ENCODE measurements at regions not wholly inside any gene's neighbourhood (a gene's known extent, or its start where the extent isn't known, plus 50 kb on each side); places are given as distances from the start of the nearest gene placed in this dataset.
A peak's percentile ranks its signal among the peaks of the same experiment; 100 is the strongest.

- DNase-seq (ENCODE audit: low read depth): peak; percentile 30
These were observed 331.0 kb upstream of the RARB start for GRCh38 chr3:25097023-25097422.

GRCh38 chr3:25099666-25100065 is 328.4 kb upstream of the RARB start:
- no peak for DNase-seq (ENCODE audit: low read depth)

DNA sequence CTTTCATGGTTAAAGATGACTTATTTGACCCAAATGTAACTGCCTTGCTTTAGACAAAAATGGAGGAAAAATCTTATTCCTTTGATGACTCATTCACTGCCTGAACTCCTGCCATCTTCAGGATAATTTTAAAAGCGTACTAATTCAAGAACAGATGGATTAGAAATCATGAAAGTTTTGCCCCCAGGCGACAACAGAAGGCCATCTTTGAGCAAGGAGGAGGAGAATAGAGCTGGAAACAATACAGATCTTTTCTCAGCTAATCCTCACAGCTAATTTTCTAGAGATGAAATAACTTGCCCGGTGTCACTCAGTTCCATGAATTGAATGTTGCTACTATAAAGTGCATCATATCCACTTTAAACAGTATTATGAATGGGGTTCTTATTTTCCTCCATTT is 324.7 kb upstream of the RARB start:
- peak; percentile 40 for DNase-seq (ENCODE audit: low read depth)

- DNase-seq (ENCODE audit: low read depth): no peak
These were observed 320.0 kb upstream of the RARB start for GRCh38 chr3:25107918-25108617.

DNA sequence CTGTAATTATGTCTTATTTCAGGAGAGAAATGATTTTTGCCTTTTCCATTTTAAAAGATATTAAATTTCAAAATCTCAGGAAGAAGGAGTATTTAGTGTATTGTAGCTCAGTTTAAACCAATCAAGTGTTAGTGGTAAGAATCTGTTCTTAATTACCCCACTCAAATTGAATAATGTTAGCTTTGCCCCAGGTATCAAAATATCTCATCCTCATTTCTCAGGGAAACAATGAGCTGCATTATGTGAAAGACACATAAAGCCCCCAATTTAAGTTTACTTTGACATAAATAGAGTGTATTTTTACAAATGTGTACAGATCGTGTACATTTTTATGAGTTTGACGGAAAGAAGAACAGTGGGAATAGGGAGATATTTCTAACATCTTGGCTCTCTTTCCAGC is 317.4 kb upstream of the RARB start:
- DNase-seq (ENCODE audit: low read depth): no peak

- DNase-seq (ENCODE audit: low read depth): no peak
These were observed 314.2 kb upstream of the RARB start for GRCh38 chr3:25113891-25114290.

GRCh38 chr3:25114532-25114931 is 313.5 kb upstream of the RARB start:
- no peak for DNase-seq (ENCODE audit: low read depth)

DNA sequence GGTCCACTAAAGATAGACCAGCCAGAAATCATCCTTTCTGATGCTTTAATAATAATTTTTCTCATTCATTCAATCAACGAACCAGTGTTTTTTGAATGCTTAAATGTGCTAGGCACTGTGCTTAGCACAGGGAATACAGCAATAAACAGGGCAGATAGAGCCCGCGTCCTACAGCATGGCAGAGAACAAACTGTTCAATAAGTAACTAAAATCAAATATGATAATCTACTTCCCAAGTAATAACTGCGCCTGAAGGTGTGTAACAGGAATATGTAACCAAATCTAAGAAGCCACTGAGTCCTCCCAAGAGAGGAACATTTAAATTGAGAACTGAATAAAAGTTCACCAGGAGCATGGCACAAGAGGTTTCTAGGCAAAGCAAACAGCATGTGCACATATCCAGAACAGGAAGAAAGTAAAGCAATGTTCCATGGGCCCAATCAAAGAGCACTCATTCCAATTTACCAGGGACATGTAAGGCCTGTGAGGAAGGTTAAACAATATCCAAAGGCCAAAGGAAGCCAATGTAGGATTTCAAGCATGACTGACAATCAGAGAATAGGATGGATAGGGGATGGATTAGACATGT is 311.0 kb upstream of the RARB start:
- DNase-seq (ENCODE audit: low read depth): no peak

DNA sequence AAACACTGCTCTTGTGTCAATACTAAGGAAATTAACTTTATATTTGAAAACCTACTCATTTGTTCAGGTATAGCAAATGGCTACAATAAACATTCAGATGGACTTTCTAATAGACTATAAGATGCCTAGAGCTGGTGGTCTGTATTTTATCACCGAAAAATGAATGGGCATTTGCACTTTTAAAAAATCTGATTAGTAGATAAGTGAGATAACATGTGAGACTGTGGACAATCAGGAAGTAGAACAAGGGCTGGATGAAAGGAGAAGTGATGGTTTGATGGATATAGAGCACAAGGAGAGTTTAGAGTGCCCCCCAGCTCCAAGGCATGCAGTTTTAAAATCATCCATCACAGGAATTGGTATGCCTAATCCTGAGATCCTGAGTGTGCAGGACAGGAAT is 308.4 kb upstream of the RARB start:
- no peak for DNase-seq (ENCODE audit: low read depth)

DNA sequence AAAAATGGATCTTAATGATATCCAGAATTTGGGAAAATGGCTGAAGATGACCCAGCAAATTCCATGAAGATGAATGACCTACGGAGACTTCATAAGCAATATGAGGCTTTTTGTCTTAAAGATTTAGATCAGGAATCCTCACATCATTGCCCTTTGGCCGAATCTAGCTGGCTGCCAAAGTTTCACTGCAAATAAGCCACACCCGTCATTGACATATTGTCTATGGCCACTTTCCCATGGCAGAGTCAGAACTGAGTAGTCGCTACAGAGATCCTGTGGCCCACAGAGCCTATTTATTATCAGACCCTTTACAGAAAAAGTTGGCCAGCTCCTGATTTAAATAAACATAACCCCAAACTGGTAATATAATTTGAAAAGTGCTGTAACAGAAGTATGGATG is 307.4 kb upstream of the RARB start:
- no peak for DNase-seq (ENCODE audit: low read depth)

DNA sequence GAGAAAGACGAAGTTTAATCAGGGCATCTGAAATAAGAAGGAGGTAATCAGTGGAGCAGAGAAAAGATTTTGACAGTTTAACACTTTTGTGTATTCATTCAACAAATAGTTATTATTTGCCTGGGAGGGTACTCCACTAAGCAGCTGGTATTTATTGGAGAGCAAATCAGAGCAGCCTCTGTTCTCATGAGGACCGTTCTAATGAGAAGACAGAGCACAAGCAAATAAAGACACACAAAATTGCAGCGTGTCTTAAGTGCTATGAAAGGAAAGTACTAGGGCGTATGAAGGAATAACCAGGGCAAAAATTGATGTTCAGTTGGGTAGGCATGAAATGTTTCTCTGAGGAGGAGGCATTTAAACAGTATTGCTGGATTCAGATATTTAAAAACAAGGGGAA is 302.9 kb upstream of the RARB start:
- no peak for DNase-seq (ENCODE audit: low read depth)

GRCh38 chr3:25128735-25129134 is 299.3 kb upstream of the RARB start:
- DNase-seq (ENCODE audit: low read depth): no peak

DNA sequence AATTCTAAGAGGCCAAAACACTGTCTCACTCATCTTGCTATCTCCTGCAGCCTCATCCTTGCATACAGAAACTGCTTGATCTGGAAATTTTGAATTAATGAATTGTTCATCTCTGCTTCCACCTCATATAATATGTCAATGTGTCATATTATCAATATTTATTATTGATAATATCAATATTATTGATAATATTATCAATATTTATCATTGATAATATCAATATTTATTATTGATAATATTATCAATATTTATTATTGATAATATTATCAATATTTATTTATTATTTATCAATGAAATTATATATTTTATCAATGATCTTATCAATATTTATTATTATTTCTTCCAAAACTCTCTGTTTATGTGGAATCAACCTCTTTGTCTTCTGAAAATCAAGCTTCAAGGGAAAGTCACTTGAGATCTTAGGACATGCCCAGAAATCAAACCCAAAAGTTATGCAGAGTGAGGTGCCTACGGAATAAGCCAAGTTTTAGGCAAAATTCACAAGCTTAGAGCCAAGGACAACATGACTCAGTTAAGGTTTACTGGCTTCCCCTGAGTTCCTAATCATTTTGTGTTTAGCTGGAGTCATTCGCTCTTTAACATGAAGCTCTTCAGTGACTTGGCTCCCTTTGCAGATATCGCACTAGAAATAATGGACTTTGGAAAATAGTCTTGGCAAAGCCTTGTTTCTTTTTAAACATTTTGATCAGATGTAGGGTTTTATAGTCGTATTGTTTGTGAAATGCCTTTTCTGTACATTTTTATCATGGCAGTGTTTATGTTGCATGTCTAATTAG is 297.1 kb upstream of the RARB start:
- DNase-seq (ENCODE audit: low read depth): no peak

GRCh38 chr3:25133588-25133987 is 294.5 kb upstream of the RARB start:
- DNase-seq (ENCODE audit: low read depth): no peak

GRCh38 chr3:25137606-25138005 is 290.5 kb upstream of the RARB start:
- DNase-seq (ENCODE audit: low read depth): no peak

- no peak for DNase-seq (ENCODE audit: low read depth)
These were observed 288.8 kb upstream of the RARB start for GRCh38 chr3:25139267-25139666.

- DNase-seq (ENCODE audit: low read depth): no peak
These were observed 285.3 kb upstream of the RARB start for GRCh38 chr3:25142609-25143355.

DNA sequence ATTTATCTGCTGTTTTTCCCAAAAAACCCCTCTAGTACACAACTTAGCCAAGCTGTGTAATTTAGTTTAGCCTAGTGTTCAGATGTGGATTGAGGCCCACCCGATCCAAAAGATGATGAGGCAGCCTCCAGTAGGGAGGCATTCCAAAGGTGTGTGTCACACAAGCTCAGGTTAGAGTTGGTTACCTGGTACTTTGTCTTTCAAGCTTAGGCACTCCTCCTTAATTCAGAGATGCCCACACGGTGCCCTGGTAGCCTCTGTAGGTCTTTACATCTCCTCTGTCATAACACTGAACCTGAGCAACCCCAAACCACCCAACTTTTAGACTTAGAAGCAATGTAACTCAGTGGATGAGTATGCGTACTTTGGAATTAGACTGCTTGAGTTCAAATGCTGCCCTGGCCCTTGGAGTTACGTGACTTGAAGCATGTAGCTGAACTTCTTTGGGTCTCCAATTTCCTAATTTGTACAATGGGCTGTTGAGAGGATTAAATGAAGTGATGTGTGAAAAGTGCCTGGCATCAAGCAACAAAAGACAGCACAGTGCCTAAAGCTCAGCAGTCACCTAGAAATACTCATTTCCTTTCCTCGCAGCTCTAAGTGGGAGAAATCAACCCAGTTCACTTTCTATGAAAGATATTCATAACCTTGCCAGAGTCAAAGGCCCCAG is 284.6 kb upstream of the RARB start:
- DNase-seq (ENCODE audit: low read depth): no peak

- DNase-seq (ENCODE audit: low read depth): no peak
These were observed 283.6 kb upstream of the RARB start for GRCh38 chr3:25144430-25144829.

GRCh38 chr3:25145176-25145575 is 282.9 kb upstream of the RARB start:
- DNase-seq (ENCODE audit: low read depth): no peak

- no peak for DNase-seq (ENCODE audit: low read depth)
These were observed 277.9 kb upstream of the RARB start for GRCh38 chr3:25150199-25150598.

All from M059J (cell line).